GM12878 (cell line): ENCODE measurements at regions not wholly inside any gene's neighbourhood (a gene's known extent, or its start where the extent isn't known, plus 50 kb on each side); places are given as distances from the start of the nearest gene placed in this dataset.

Experiments
- ATAC-seq: fragments of 200-7000 bp; cut with Tn5 transposase; 3 replicates; pipeline ENCODE4 v1.9.1; 2020; ENCODE audit warnings: mild to moderate bottlenecking, moderate library complexity
- BruUV-seq: library from RNA; stranded (reverse); fragments of 400-500 nt; replicated peaks from 2 replicates; lab custom pipeline; 2021; lab: Mats Ljungman, UMichigan
- CTCF ChIA-PET: fragments of 300-600 bp; sonication (Branson Sonifier 250); formaldehyde crosslinking; extraction: SDS; loops from one replicate; lab custom pipeline; 2021; ENCODE audit warnings: inconsistent platforms; lab: Yijun Ruan, JAX
- POLR2A ChIA-PET: fragments of 350-600 bp; formaldehyde crosslinking; extraction: SDS; loops from one replicate; lab custom pipeline; 2021; ENCODE audit warnings: inconsistent platforms; lab: Charles Lee
- RAD21 ChIA-PET: fragments of 300-600 bp; sonication (Branson Sonifier 250); formaldehyde crosslinking; loops from one replicate; lab custom pipeline; 2023; ENCODE audit warnings: antibody characterized with exemption; ENCODE audit not compliant: unreplicated experiment; lab: Charles Lee
- SMC1A ChIA-PET: fragments of 300-600 bp; sonication (Branson Sonifier 250); formaldehyde crosslinking; loops from one replicate; lab custom pipeline; 2023; ENCODE audit not compliant: unreplicated experiment, uncharacterized antibody; lab: Charles Lee
- DNase-seq: peaks from one replicate; pipeline ENCODE4 v3.0.0-alpha.2; 2011; ENCODE audit warnings: low read depth, low spot score
- FAIRE-seq: peaks from 3 replicates; lab custom pipeline; 2011; peaks lifted over from hg19 to GRCh38; lab: Jason Lieb, UNC
- H2AFZ ChIP-seq: 2 replicates; pipeline ENCODE4 v1.6.0; 2011; ENCODE audit warnings: low read depth, low read length, control low read depth; ENCODE audit not compliant: control insufficient read depth
- H3K27ac ChIP-seq: 2 replicates; pipeline ENCODE4 v1.5.1; 2011; ENCODE audit warnings: control low read depth; ENCODE audit not compliant: control insufficient read depth, insufficient read depth
- H3K27me3 ChIP-seq, 2 experiments: replicated peaks in 1 of 2; 2 replicates each; pipeline versions ENCODE4 v1.6.0 to v1.6.1; 2011; ENCODE audit warnings: low read length in 1 of 2; ENCODE audit not compliant: control insufficient read depth in 2 of 2, insufficient read depth in 2 of 2
- H3K36me3 ChIP-seq, 2 experiments: 2 replicates each; pipeline ENCODE4 v1.5.1; 2011; ENCODE audit warnings: low read length in 1 of 2; ENCODE audit not compliant: control insufficient read depth in 2 of 2, insufficient read depth in 2 of 2
- H3K4me1 ChIP-seq: 2 replicates; pipeline ENCODE4 v1.6.1; 2011; ENCODE audit warnings: mild to moderate bottlenecking, low read length, moderate library complexity, mixed read lengths; ENCODE audit not compliant: control insufficient read depth, insufficient read depth
- H3K4me2 ChIP-seq: 2 replicates; pipeline ENCODE4 v1.6.0; 2011; ENCODE audit warnings: control low read depth; ENCODE audit not compliant: control insufficient read depth, insufficient read depth
- H3K4me3 ChIP-seq: fragments of 200-600 bp; sonication (generic); 2 replicates; pipeline ENCODE4 v1.5.1; 2016
- H3K79me2 ChIP-seq: 2 replicates; pipeline ENCODE4 v1.6.0; 2011; ENCODE audit warnings: low read length; ENCODE audit not compliant: control insufficient read depth, insufficient read depth
- H3K9ac ChIP-seq: 2 replicates; pipeline ENCODE4 v1.8.0; 2011; ENCODE audit warnings: low read length, control low read depth, mixed read lengths; ENCODE audit not compliant: control insufficient read depth, insufficient read depth
- H3K9me3 ChIP-seq: replicated peaks from 3 replicates; pipeline ENCODE4 v1.5.1; 2011; ENCODE audit warnings: mild to moderate bottlenecking, low read length; ENCODE audit not compliant: control insufficient read depth, insufficient read depth
- H4K20me1 ChIP-seq: 2 replicates; pipeline ENCODE4 v1.6.0; 2011; ENCODE audit not compliant: control insufficient read depth, insufficient read depth
- BCL3 ChIP-seq: IDR thresholded peaks from 2 replicates; pipeline ENCODE4 v1.6.1; 2011; ENCODE audit warnings: borderline replicate concordance, low read depth, mild to moderate bottlenecking, moderate library complexity, low read length; ENCODE audit not compliant: insufficient read depth, poor library complexity, severe bottlenecking
- CBX3 ChIP-seq: fragments of 200-600 bp; sonication (generic); IDR thresholded peaks from 2 replicates; pipeline ENCODE4 v1.6.1; 2016; ENCODE audit warnings: low read depth, borderline replicate concordance
- CEBPB ChIP-seq, 2 experiments: fragments of 150-350 bp in 1 of 2; IDR thresholded peaks; 2 replicates each; pipeline ENCODE4 v1.6.1; 2012 to 2014; ENCODE audit warnings: low read depth in 2 of 2, low read length in 2 of 2, borderline replicate concordance in 1 of 2, inconsistent platforms in 1 of 2
- ETV6 ChIP-seq, 2 experiments: fragments of 450-650 bp in 1 of 2; IDR thresholded peaks in 1 of 2; conservative IDR thresholded peaks in 1 of 2; 2 replicates each; pipeline ENCODE4 v1.6.1; 2014; ENCODE audit warnings: antibody characterized with exemption in 1 of 2, borderline replicate concordance in 1 of 2, low read depth in 1 of 2, mild to moderate bottlenecking in 1 of 2, moderate library complexity in 1 of 2
- EZH2 ChIP-seq: IDR thresholded peaks from 2 replicates; pipeline ENCODE4 v1.6.1; 2012; ENCODE audit warnings: low read depth, mild to moderate bottlenecking, control low read depth, inconsistent platforms, low read length, borderline replicate concordance; ENCODE audit not compliant: control insufficient read depth
- IRF3 ChIP-seq: fragments of 450-650 bp; IDR thresholded peaks from 2 replicates; pipeline ENCODE4 v1.6.1; 2014; ENCODE audit warnings: mild to moderate bottlenecking
- KLF5 ChIP-seq: fragments of 450-650 bp; IDR thresholded peaks from 2 replicates; pipeline ENCODE4 v1.6.1; 2014; ENCODE audit warnings: mild to moderate bottlenecking; ENCODE audit not compliant: partially characterized antibody
- MAX ChIP-seq: IDR thresholded peaks from 2 replicates; pipeline ENCODE4 v1.6.1; 2012; ENCODE audit warnings: low read depth, low read length, improper control_type of control experiment
- PML ChIP-seq: IDR thresholded peaks from 2 replicates; pipeline ENCODE4 v1.6.1; 2012; ENCODE audit warnings: low read length, inconsistent platforms
- TCF3 ChIP-seq: IDR thresholded peaks from 2 replicates; pipeline ENCODE4 v1.6.1; 2012; ENCODE audit warnings: low read depth, mild to moderate bottlenecking, low read length, borderline replicate concordance; ENCODE audit not compliant: insufficient read depth
- WRNIP1 ChIP-seq: IDR thresholded peaks from 2 replicates; pipeline ENCODE4 v1.6.1; 2011; ENCODE audit warnings: low read depth, low read length, improper control_type of control experiment, borderline replicate concordance
- ZBTB11 ChIP-seq: fragments of 450-650 bp; formaldehyde crosslinking; IDR thresholded peaks from 2 replicates; pipeline ENCODE4 v1.5.0; 2022; ENCODE audit warnings: mild to moderate bottlenecking, missing genetic modification characterization
- ZNF24 ChIP-seq: fragments of 450-650 bp; IDR thresholded peaks from 2 replicates; pipeline ENCODE4 v1.6.1; 2017; ENCODE audit warnings: antibody characterized with exemption, mild to moderate bottlenecking
- ZNF384 ChIP-seq: IDR thresholded peaks from 2 replicates; pipeline ENCODE4 v1.6.1; 2012; ENCODE audit warnings: low read depth, mild to moderate bottlenecking, low read length, improper control_type of control experiment, borderline replicate concordance
- WGBS: methylation state at CpG from one replicate; pipeline ENCODE4 v1.1.6; 2016; ENCODE audit warnings: low lambda C conversion rate; ENCODE audit not compliant: insufficient replicate concordance, insufficient coverage; ENCODE audit errors: missing lambda C conversion rate; 5-methylcytosine and 5-hydroxymethylcytosine counted together
- in situ Hi-C: fragments of 300-500 bp; cut with MboI; formaldehyde crosslinking; loops from 9 replicates; pipeline ENCODE4 v1.14.3; 2018; ENCODE audit warnings: mixed read lengths
- intact Hi-C: fragments of 100-400 bp; cut with micrococcal nuclease; formaldehyde crosslinking; loops from one replicate; pipeline ENCODE4 v1.14.2; 2022; ENCODE audit not compliant: unreplicated experiment

GRCh38 chr4:72665171-72665968, 96.3 kb upstream of the ADAMTS3 start (continued):
- TF ChIP-seq MAX (no peak), ZNF24 (no peak), CEBPB (IDR thresholded peaks at IDR 0.05; ENCODE audit: borderline replicate concordance in 1 of 2, low read depth in 2 of 2, low read length in 2 of 2) (no peak), WRNIP1 (no peak), CBX3 (no peak), KLF5 (no peak), TCF3 (no peak)

- H3K79me2 ChIP-seq, result no peaks in the 10 kb centered on the region
- in situ Hi-C loops, result no loop called here
- TF ChIP-seq BCL3 (no peak), IRF3 (no peak), PML (no peak), ZNF384 (no peak), EZH2 (no peak), ZBTB11 (CRISPR knock-in tag) (no peak), ETV6 (conservative IDR thresholded peaks at IDR 0.05 in 1 of 2, IDR thresholded peaks at IDR 0.05 in 1 of 2; ENCODE audit: borderline replicate concordance in 1 of 2, low read depth in 1 of 2) (no peak)
Observed at GRCh38 chr4:72663828-72664227, 94.8 kb upstream of the ADAMTS3 start.

More at GRCh38 chr4:72663828-72664227, 94.8 kb upstream of the ADAMTS3 start:
- FAIRE-seq (no peak), DNase-seq (no peak), ATAC-seq (no peak)
- Histone ChIP-seq H2AFZ (no peak overlapping the region), H3K9me3 (no peaks in the 10 kb centered on the region), H3K27me3 (no peaks in the 10 kb centered on the region), H3K4me1 (no peaks in the 10 kb centered on the region), H3K4me2 (no peak overlapping the region), H3K27ac (no peak overlapping the region), H4K20me1 (no peaks in the 10 kb centered on the region), H3K9ac (no peak overlapping the region), H3K4me3 (no peak overlapping the region), H3K36me3 (no peaks in the 10 kb centered on the region)
- BruUV-seq, result no TSS peak
- ChIA-PET RAD21 (no interaction called here), SMC1A (no interaction called here), CTCF (no interaction called here), POLR2A (no interaction called here)
- intact Hi-C loops, result no loop called here
- WGBS, result 7% methylated on average over 4 of the region's 4 CpGs
